Small intestine (tissue), 7 donors: ENCODE measurements at regions not wholly inside any gene's neighbourhood (a gene's known extent, or its start where the extent isn't known, plus 50 kb on each side); places are given as distances from the start of the nearest gene placed in this dataset.
"Not testable (repeated sequence)": the region's sequence is repeated elsewhere in the genome, so short reads cannot be mapped to it uniquely, and the experiment has no call there.

Source experiments
- DNase-seq, 2 donors: peaks; one replicate each; pipeline versions ENCODE4 v3.0.0 to v3.0.0-alpha.2; 2013
- FAIRE-seq: peaks from 2 replicates; lab custom pipeline; 2012; peaks lifted over from hg19 to GRCh38; lab: Jason Lieb, UNC
- H3K27ac ChIP-seq, 3 donors: one replicate each; pipeline ENCODE4 v1.5.1; 2013; ENCODE audit warnings: low read length in 2 of 3, mild to moderate bottlenecking in 2 of 3, control low read depth in 1 of 3, inconsistent platforms in 1 of 3, low read depth in 1 of 3, moderate library complexity in 1 of 3
- H3K27me3 ChIP-seq, 3 donors: one replicate each; pipeline ENCODE4 v1.6.1; 2013; ENCODE audit warnings: low read length in 3 of 3, inconsistent platforms in 1 of 3; ENCODE audit not compliant: control insufficient read depth in 3 of 3, insufficient read depth in 3 of 3
- H3K36me3 ChIP-seq, 3 donors: one replicate each; pipeline ENCODE4 v1.6.1; 2013; ENCODE audit warnings: low read length in 3 of 3, inconsistent platforms in 1 of 3, low read depth in 1 of 3, mild to moderate bottlenecking in 1 of 3, moderate library complexity in 1 of 3; ENCODE audit not compliant: control insufficient read depth in 3 of 3, insufficient read depth in 2 of 3
- H3K4me1 ChIP-seq, 3 donors: one replicate each; pipeline ENCODE4 v1.6.1; 2013; ENCODE audit warnings: low read length in 2 of 3, inconsistent platforms in 1 of 3, low read depth in 1 of 3, mild to moderate bottlenecking in 1 of 3, moderate library complexity in 1 of 3; ENCODE audit not compliant: control insufficient read depth in 3 of 3, insufficient read depth in 2 of 3
- H3K4me3 ChIP-seq, 3 donors: one replicate each; pipeline ENCODE4 v1.5.1; 2013; ENCODE audit warnings: low read length in 3 of 3, control low read depth in 1 of 3, inconsistent platforms in 1 of 3, low read depth in 1 of 3, mild to moderate bottlenecking in 1 of 3, moderate library complexity in 1 of 3
- H3K9me3 ChIP-seq, 2 donors: one replicate each; pipeline ENCODE4 v1.6.1; 2013; ENCODE audit warnings: low read depth in 1 of 2, low read length in 1 of 2; ENCODE audit not compliant: control insufficient read depth in 2 of 2, insufficient read depth in 1 of 2
- WGBS, 3 donors: extraction: QIAGEN DNeasy Blood & Tissue Kit; methylation state at CpG; one replicate each; pipeline ENCODE4 v1.1.7; 2013; 5-methylcytosine and 5-hydroxymethylcytosine counted together
- donor health status: healthy with polysubstance abuse.
- donor health status: control.
- donor health status: control.
- donor health status: Bipolar disorder and iron deficiency.
- donor health status: healthy.

GRCh38 chr7:13114240-13114639 lies 426.8 kb downstream of the ARL4A start:
- H3K4me1 ChIP-seq, H3K36me3 ChIP-seq, H3K27me3 ChIP-seq, H3K4me3 ChIP-seq, FAIRE-seq, DNase-seq, H3K27ac ChIP-seq: not testable (repeated sequence)
- peaks cover 0 to 10% of the 10 kb centered on the region in 2 donors for H3K9me3 ChIP-seq
- whole genome bisulfite sequencing, 3 donors, result 91 to 96% (median 93%) methylated on average over 7 of the region's 7 CpGs

- Histone ChIP-seq H3K9me3 (peaks cover 0 to under 1% of the 10 kb centered on the region in 2 donors), H3K27ac (no peak overlapping the region), H3K4me1 (no peaks in the 10 kb centered on the region), H3K27me3 (no peaks in the 10 kb centered on the region), H3K36me3 (no peaks in the 10 kb centered on the region), H3K4me3 (no peak overlapping the region)
- no peak for DNase-seq
- 42 to 55% (median 45%) methylated on average over 5 of the region's 5 CpGs for WGBS, 3 donors
- FAIRE-seq, result no peak
Observed at GRCh38 chr7:13115157-13115772, 427.8 kb downstream of the ARL4A start.

DNA sequence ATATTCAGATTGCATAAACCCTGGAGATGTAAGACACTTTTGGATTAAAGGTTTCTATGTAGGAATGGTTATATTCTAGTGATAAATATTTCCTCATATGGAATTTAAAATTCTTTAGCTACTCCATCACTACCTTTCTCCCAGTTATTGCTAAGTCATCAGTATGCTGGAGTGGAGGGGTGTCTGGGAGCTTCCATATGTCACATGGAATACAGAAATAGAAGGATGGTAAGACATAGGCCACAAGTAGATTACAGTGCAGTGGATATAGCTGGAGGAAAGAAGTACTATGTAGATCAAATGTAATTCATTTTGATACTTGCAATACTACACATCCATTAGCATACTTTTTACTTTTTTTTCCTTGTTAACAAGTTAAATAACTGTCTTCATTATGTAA lies 428.4 kb downstream of the ARL4A start:
- H3K9me3 ChIP-seq, result no peaks in the 10 kb centered on the region
- no peaks in the 10 kb centered on the region for H3K4me1 ChIP-seq
- H3K27ac ChIP-seq, result no peak overlapping the region
- DNase-seq (no peak), FAIRE-seq (no peak)
- no peaks in the 10 kb centered on the region for H3K36me3 ChIP-seq
- H3K27me3 ChIP-seq, result no peaks in the 10 kb centered on the region
- H3K4me3 ChIP-seq, result no peak overlapping the region

- DNase-seq (peak; percentile 13 to 46), FAIRE-seq (peak; percentile 23)
- Histone ChIP-seq H3K36me3 (no peaks in the 10 kb centered on the region), H3K4me1 (no peaks in the 10 kb centered on the region), H3K27ac (no peak overlapping the region), H3K9me3 (no peaks in the 10 kb centered on the region), H3K27me3 (no peaks in the 10 kb centered on the region), H3K4me3 (no peak overlapping the region)
- WGBS, 3 donors, result 5 to 35% (median 5%) methylated on average over 2 of the region's 2 CpGs
Observed at GRCh38 chr7:13117103-13117502, 429.7 kb downstream of the ARL4A start.

- no peaks in the 10 kb centered on the region for H3K27me3 ChIP-seq
- no peaks in the 10 kb centered on the region for H3K4me1 ChIP-seq
- no peak for DNase-seq
- H3K9me3 ChIP-seq, result no peaks in the 10 kb centered on the region
- no peak overlapping the region for H3K4me3 ChIP-seq
- H3K27ac ChIP-seq, result no peak overlapping the region
- no peak for FAIRE-seq
- no peaks in the 10 kb centered on the region for H3K36me3 ChIP-seq
Observed at GRCh38 chr7:13117592-13117991, 430.2 kb downstream of the ARL4A start.

DNA sequence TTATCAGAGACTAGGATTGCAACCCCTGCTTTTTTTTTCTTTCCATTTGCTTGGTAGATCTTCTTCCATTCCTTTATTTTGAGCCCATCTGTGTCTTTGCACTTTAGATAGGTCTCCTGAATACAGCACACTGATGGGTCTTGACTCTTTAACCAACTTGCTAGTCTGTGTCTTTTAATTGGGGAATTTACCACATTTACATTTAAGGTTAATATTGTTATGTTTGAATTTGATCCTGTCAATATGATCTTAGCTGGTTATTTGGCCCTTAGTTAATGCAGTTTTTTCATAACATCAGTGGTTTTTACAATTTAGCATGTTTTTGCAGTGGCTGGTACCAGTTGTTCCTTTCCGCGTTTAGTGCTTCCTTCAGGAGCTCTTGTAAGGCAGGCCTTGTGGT lies 437.2 kb downstream of the ARL4A start:
- H3K36me3 ChIP-seq, FAIRE-seq, H3K27me3 ChIP-seq, H3K9me3 ChIP-seq, H3K27ac ChIP-seq, H3K4me3 ChIP-seq, DNase-seq, H3K4me1 ChIP-seq: not testable (repeated sequence)
- WGBS, 3 donors, result 95 to 97% (median 97%) methylated on average over 2 of the region's 2 CpGs

GRCh38 chr7:13126347-13126746 lies 438.9 kb downstream of the ARL4A start:
- DNase-seq, result no peak
- no peaks in the 10 kb centered on the region for H3K4me1 ChIP-seq
- peaks cover 0 to 4% (median 0%) of the 10 kb centered on the region in 3 donors for H3K27me3 ChIP-seq
- no peak for FAIRE-seq
- no peak overlapping the region for H3K27ac ChIP-seq
- H3K36me3 ChIP-seq, result no peaks in the 10 kb centered on the region
- H3K4me3 ChIP-seq, result no peak overlapping the region
- H3K9me3 ChIP-seq, result no peaks in the 10 kb centered on the region
- WGBS, 3 donors, result 79 to 85% (median 83%) methylated on average over 5 of the region's 5 CpGs

GRCh38 chr7:13130321-13130720 lies 442.9 kb downstream of the ARL4A start:
- WGBS, 3 donors, result 88 to 95% (median 89%) methylated on average over 4 of the region's 4 CpGs

DNA sequence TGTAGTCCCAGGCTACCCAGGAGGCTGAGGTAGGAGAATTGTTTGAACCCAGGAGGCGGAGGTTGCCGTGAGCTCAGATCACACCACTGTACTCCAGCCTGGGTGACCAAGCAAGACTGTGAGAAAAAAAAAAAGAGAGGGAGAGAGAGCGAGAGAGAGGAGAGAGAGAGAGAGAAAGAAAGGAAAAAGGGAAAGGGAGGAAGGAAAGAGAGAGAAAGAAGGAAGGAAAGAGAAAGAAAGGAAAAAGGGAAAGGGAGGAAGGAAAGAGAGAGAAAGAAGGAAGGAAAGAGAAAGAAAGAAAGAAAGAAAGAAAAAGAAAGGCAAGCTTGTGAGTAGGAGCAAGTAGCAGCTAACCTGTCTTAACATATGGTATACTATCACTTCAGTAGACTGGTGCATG lies 443.5 kb downstream of the ARL4A start:
- not testable (repeated sequence) for FAIRE-seq, H3K27ac ChIP-seq, H3K9me3 ChIP-seq, H3K27me3 ChIP-seq, H3K36me3 ChIP-seq, H3K4me3 ChIP-seq, DNase-seq, H3K4me1 ChIP-seq
- 89 to 96% (median 95%) methylated on average over 3 of the region's 3 CpGs for WGBS, 3 donors

More at GRCh38 chr7:13130321-13130720, 442.9 kb downstream of the ARL4A start:
- Histone ChIP-seq H3K9me3 (no peaks in the 10 kb centered on the region), H3K36me3 (no peaks in the 10 kb centered on the region), H3K4me3 (no peak overlapping the region), H3K27me3 (peaks cover 0 to 4% (median 0%) of the 10 kb centered on the region in 3 donors), H3K27ac (no peak overlapping the region), H3K4me1 (no peaks in the 10 kb centered on the region)
- no peak for DNase-seq
- no peak for FAIRE-seq
